HG02623 (cell line): ENCODE measurements at regions not wholly inside any gene's neighbourhood (a gene's known extent, or its start where the extent isn't known, plus 50 kb on each side); places are given as distances from the start of the nearest gene placed in this dataset.
"Not testable (repeated sequence)": the region's sequence is repeated elsewhere in the genome, so short reads cannot be mapped to it uniquely, and the experiment has no call there.

Source experiments
- ATAC-seq: cut with Tn5 transposase; IDR thresholded peaks from one replicate; pipeline ENCODE4 v1.9.1; 2021; ENCODE audit warnings: moderate library complexity; ENCODE audit not compliant: unreplicated experiment

- ATAC-seq: not testable (repeated sequence)
Observed at GRCh38 chr14:105730731-105731130, 204.3 kb downstream of the TMEM121 start.

- ATAC-seq: not testable (repeated sequence)
Observed at GRCh38 chr14:105731221-105731985, 205.0 kb downstream of the TMEM121 start.

- no peak for ATAC-seq
Observed at GRCh38 chr14:105733081-105734065, 207.0 kb downstream of the TMEM121 start.

- ATAC-seq: not testable (repeated sequence)
Observed at GRCh38 chr14:105734241-105734640, 207.9 kb downstream of the TMEM121 start.

- not testable (repeated sequence) for ATAC-seq
Observed at GRCh38 chr14:105736331-105736730, 209.9 kb downstream of the TMEM121 start.

- ATAC-seq: no peak
Observed at GRCh38 chr14:105737504-105738246, 211.3 kb downstream of the TMEM121 start.

- no peak for ATAC-seq
Observed at GRCh38 chr14:105738638-105739037, 212.3 kb downstream of the TMEM121 start.

GRCh38 chr14:105739331-105740102, 213.1 kb downstream of the TMEM121 start:
- no peak for ATAC-seq

- ATAC-seq: not testable (repeated sequence)
Observed at GRCh38 chr14:105740272-105740671, 213.9 kb downstream of the TMEM121 start.

GRCh38 chr14:105740961-105741360, 214.6 kb downstream of the TMEM121 start:
- not testable (repeated sequence) for ATAC-seq

GRCh38 chr14:105741707-105742530, 215.5 kb downstream of the TMEM121 start:
- not testable (repeated sequence) for ATAC-seq

GRCh38 chr14:105742531-105742848, 216.1 kb downstream of the TMEM121 start:
- no peak for ATAC-seq

- not testable (repeated sequence) for ATAC-seq
Observed at GRCh38 chr14:105742904-105743701, 216.7 kb downstream of the TMEM121 start.

GRCh38 chr14:105744213-105744787, 217.9 kb downstream of the TMEM121 start:
- not testable (repeated sequence) for ATAC-seq

- no peak for ATAC-seq
Observed at GRCh38 chr14:105745433-105746123, 219.2 kb downstream of the TMEM121 start.

- ATAC-seq: no peak
Observed at GRCh38 chr14:105746124-105746514, 219.7 kb downstream of the TMEM121 start.

- not testable (repeated sequence) for ATAC-seq
Observed at GRCh38 chr14:105746800-105747502, 220.6 kb downstream of the TMEM121 start.
